ENCODE measurements at regions not wholly inside any gene's neighbourhood (a gene's known extent, or its start where the extent isn't known, plus 50 kb on each side); places are given as distances from the start of the nearest gene placed in this dataset.

DNA sequence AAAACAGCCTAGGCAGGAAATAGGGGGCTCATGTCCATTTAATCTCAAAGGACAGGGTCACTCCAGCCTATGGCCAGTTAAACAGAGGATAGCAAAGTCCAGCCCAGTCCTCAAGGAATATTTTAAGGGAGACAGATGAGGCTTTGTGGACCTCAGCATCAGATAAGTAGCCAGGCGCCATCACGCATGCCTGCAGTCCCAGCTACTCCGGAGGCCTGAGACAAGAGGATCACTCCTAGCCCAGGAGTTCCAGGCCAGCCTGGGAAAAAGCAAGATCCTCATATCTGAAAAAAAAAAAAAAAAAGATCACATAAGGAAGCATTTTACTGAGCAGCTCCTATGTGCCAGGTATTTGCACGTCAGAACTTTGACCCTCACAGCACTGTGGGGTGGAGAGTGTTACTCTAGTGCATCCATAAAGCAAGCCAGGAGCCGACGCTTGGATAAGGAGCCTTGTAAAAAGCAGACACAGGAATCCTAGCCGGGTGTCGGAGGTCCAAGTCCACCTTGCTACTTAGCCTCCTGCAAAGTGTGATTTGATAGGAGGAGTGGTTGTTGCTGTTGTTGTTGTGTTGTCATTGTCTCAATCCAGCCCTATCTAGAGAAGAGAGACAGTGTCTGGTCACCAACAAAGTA, 61.8 kb upstream of the DOCK1 start:
- no peaks in the 10 kb centered on the region for H3K9me3 ChIP-seq (ENCODE audit: control insufficient read depth, insufficient read depth, low read depth, low read length)
- H3K79me2 ChIP-seq (ENCODE audit: control insufficient read depth, insufficient read depth, low read length), result no peaks in the 10 kb centered on the region
- H3K4me1 ChIP-seq (ENCODE audit: control insufficient read depth, extremely low read depth, insufficient read depth, low read length), result no peaks in the 10 kb centered on the region
- H3K4me3 ChIP-seq (replicated peaks in 1 of 4; ENCODE audit: control extremely low read depth in 1 of 4, insufficient read depth in 1 of 4, low read depth in 3 of 4, low read length in 4 of 4), result no peak overlapping the region
- DNase-seq (ENCODE audit: low read depth in 2 of 2), result no peak
- H3K27ac ChIP-seq (ENCODE audit: insufficient read depth, low read length), result no peak overlapping the region
- TF ChIP-seq EZH2 (IDR thresholded peaks at IDR 0.05; ENCODE audit: low read length, missing control alignments) (no peak), CTCF (conservative IDR thresholded peaks at IDR 0.05 in 1 of 2, IDR thresholded peaks at IDR 0.05 in 1 of 2; ENCODE audit: low read depth in 1 of 2, low read length in 2 of 2) (no peak)
- no peak overlapping the region for H2AFZ ChIP-seq (ENCODE audit: low read length)
- no peaks in the 10 kb centered on the region for H3K36me3 ChIP-seq (ENCODE audit: control insufficient read depth, insufficient read depth, low read length)
- H3K27me3 ChIP-seq (ENCODE audit: control insufficient read depth, insufficient read depth, low read length), result no peaks in the 10 kb centered on the region
- H3K4me2 ChIP-seq (ENCODE audit: extremely low read depth, insufficient read depth, low read length), result no peak overlapping the region
- H4K20me1 ChIP-seq (ENCODE audit: control insufficient read depth, extremely low read depth, insufficient read depth, low read length), result no peaks in the 10 kb centered on the region
- no peak overlapping the region for H3K9ac ChIP-seq (ENCODE audit: insufficient read depth, low read length)

GRCh38 chr10:126844406-126844805, 60.8 kb upstream of the DOCK1 start:
- H2AFZ ChIP-seq (ENCODE audit: low read length), result no peak overlapping the region
- DNase-seq (ENCODE audit: low read depth in 2 of 2), result peak in 1 of 2 donors; percentile 36
- no peaks in the 10 kb centered on the region for H3K79me2 ChIP-seq (ENCODE audit: control insufficient read depth, insufficient read depth, low read length)
- no peaks in the 10 kb centered on the region for H3K36me3 ChIP-seq (ENCODE audit: control insufficient read depth, insufficient read depth, low read length)
- H3K27me3 ChIP-seq (ENCODE audit: control insufficient read depth, insufficient read depth, low read length), result no peaks in the 10 kb centered on the region
- H3K4me1 ChIP-seq (ENCODE audit: control insufficient read depth, extremely low read depth, insufficient read depth, low read length), result no peaks in the 10 kb centered on the region
- no peak overlapping the region for H3K4me3 ChIP-seq (replicated peaks in 1 of 4; ENCODE audit: control extremely low read depth in 1 of 4, insufficient read depth in 1 of 4, low read depth in 3 of 4, low read length in 4 of 4)
- no peak overlapping the region for H3K27ac ChIP-seq (ENCODE audit: insufficient read depth, low read length)
- no peaks in the 10 kb centered on the region for H4K20me1 ChIP-seq (ENCODE audit: control insufficient read depth, extremely low read depth, insufficient read depth, low read length)
- H3K9ac ChIP-seq (ENCODE audit: insufficient read depth, low read length), result no peak overlapping the region
- no peak for TF ChIP-seq EZH2 (IDR thresholded peaks at IDR 0.05; ENCODE audit: low read length, missing control alignments)
- no peak for TF ChIP-seq CTCF (conservative IDR thresholded peaks at IDR 0.05 in 1 of 2, IDR thresholded peaks at IDR 0.05 in 1 of 2; ENCODE audit: low read depth in 1 of 2, low read length in 2 of 2)
- no peaks in the 10 kb centered on the region for H3K9me3 ChIP-seq (ENCODE audit: control insufficient read depth, insufficient read depth, low read depth, low read length)
- no peak overlapping the region for H3K4me2 ChIP-seq (ENCODE audit: extremely low read depth, insufficient read depth, low read length)

GRCh38 chr10:126846469-126846868, 58.8 kb upstream of the DOCK1 start:
- H3K9ac ChIP-seq (ENCODE audit: insufficient read depth, low read length), result no peak overlapping the region
- no peaks in the 10 kb centered on the region for H4K20me1 ChIP-seq (ENCODE audit: control insufficient read depth, extremely low read depth, insufficient read depth, low read length)
- H3K27me3 ChIP-seq (ENCODE audit: control insufficient read depth, insufficient read depth, low read length), result no peaks in the 10 kb centered on the region
- H3K36me3 ChIP-seq (ENCODE audit: control insufficient read depth, insufficient read depth, low read length), result no peaks in the 10 kb centered on the region
- H3K4me3 ChIP-seq (replicated peaks in 1 of 4; ENCODE audit: control extremely low read depth in 1 of 4, insufficient read depth in 1 of 4, low read depth in 3 of 4, low read length in 4 of 4), result no peak overlapping the region
- H3K9me3 ChIP-seq (ENCODE audit: control insufficient read depth, insufficient read depth, low read depth, low read length), result no peaks in the 10 kb centered on the region
- no peaks in the 10 kb centered on the region for H3K4me1 ChIP-seq (ENCODE audit: control insufficient read depth, extremely low read depth, insufficient read depth, low read length)
- TF ChIP-seq EZH2 (IDR thresholded peaks at IDR 0.05; ENCODE audit: low read length, missing control alignments) (no peak), CTCF (conservative IDR thresholded peaks at IDR 0.05 in 1 of 2, IDR thresholded peaks at IDR 0.05 in 1 of 2; ENCODE audit: low read depth in 1 of 2, low read length in 2 of 2) (no peak)
- no peak overlapping the region for H2AFZ ChIP-seq (ENCODE audit: low read length)
- H3K79me2 ChIP-seq (ENCODE audit: control insufficient read depth, insufficient read depth, low read length), result no peaks in the 10 kb centered on the region
- DNase-seq (ENCODE audit: low read depth in 2 of 2), result no peak
- no peak overlapping the region for H3K4me2 ChIP-seq (ENCODE audit: extremely low read depth, insufficient read depth, low read length)
- H3K27ac ChIP-seq (ENCODE audit: insufficient read depth, low read length), result no peak overlapping the region

Measured in fibroblast of lung (primary cell).